Loucy (cell line): ENCODE measurements at regions not wholly inside any gene's neighbourhood (a gene's known extent, or its start where the extent isn't known, plus 50 kb on each side); places are given as distances from the start of the nearest gene placed in this dataset.

Experiments used
- EZH2phosphoT487 ChIP-seq: fragments of 200-600 bp; IDR thresholded peaks from 2 replicates; pipeline ENCODE4 v1.6.1; 2018; ENCODE audit warnings: antibody characterized with exemption, mild to moderate bottlenecking, moderate library complexity, borderline replicate concordance
- TF ChIP-seq, protein P1 (sequence below): fragments of 200-600 bp; sonication (generic); conservative IDR thresholded peaks from 2 replicates; pipeline ENCODE4 v1.5.1; 2014; ENCODE audit warnings: mild to moderate bottlenecking, antibody characterized with exemption, low read length

DNA sequence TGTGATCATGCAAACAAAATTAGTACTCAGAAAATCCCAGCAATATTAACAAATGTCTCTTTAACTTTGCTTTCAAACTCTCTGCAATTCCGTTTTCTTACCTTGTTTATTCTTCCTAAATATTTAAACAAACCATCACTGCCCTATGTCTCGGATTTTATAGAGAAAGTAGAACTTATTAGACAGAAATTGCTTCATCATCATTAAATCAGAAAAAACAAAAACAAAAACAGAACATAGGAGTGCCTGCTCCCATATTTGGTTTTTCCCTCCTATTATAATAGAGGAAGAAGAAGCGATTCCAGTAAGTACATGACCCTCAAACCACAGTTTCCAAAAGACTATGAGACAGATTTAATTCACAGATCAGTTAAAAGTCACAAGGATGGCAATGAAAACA, 1228.0 kb downstream of the RPA4 start:
- TF ChIP-seq, protein P1, sequence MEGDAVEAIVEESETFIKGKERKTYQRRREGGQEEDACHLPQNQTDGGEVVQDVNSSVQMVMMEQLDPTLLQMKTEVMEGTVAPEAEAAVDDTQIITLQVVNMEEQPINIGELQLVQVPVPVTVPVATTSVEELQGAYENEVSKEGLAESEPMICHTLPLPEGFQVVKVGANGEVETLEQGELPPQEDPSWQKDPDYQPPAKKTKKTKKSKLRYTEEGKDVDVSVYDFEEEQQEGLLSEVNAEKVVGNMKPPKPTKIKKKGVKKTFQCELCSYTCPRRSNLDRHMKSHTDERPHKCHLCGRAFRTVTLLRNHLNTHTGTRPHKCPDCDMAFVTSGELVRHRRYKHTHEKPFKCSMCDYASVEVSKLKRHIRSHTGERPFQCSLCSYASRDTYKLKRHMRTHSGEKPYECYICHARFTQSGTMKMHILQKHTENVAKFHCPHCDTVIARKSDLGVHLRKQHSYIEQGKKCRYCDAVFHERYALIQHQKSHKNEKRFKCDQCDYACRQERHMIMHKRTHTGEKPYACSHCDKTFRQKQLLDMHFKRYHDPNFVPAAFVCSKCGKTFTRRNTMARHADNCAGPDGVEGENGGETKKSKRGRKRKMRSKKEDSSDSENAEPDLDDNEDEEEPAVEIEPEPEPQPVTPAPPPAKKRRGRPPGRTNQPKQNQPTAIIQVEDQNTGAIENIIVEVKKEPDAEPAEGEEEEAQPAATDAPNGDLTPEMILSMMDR = no peak
- TF ChIP-seq EZH2phosphoT487 = no peak
